ENCODE measurements at regions not wholly inside any gene's neighbourhood (a gene's known extent, or its start where the extent isn't known, plus 50 kb on each side); places are given as distances from the start of the nearest gene placed in this dataset.

DNA sequence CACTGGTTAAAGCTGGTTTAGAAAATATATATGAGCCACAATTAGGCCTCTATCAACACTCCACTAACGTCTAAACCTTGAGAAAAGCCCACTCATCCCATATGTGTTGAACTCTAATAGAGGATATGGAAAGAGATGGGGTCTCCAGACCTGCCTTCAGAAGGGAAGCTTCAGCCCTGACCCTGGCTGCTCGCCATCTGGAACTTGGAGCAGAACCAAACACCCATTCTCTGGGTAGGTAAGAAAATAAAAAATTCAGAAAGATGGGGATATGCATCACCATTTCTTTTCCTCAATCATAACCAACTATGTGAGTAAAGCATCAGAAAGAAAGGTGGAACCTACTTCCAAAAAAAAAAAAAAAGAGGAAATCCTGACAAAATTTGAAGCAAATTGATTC is 666.2 kb downstream of the PTPRC start:
- no peak for TF ChIP-seq CTCF (IDR thresholded peaks at IDR 0.05; ENCODE audit: low read length, missing control alignments)
- no peak for DNase-seq (ENCODE audit: low read depth)
- no peak overlapping the region for H3K4me3 ChIP-seq (replicated peaks; ENCODE audit: low read depth, low read length)

DNA sequence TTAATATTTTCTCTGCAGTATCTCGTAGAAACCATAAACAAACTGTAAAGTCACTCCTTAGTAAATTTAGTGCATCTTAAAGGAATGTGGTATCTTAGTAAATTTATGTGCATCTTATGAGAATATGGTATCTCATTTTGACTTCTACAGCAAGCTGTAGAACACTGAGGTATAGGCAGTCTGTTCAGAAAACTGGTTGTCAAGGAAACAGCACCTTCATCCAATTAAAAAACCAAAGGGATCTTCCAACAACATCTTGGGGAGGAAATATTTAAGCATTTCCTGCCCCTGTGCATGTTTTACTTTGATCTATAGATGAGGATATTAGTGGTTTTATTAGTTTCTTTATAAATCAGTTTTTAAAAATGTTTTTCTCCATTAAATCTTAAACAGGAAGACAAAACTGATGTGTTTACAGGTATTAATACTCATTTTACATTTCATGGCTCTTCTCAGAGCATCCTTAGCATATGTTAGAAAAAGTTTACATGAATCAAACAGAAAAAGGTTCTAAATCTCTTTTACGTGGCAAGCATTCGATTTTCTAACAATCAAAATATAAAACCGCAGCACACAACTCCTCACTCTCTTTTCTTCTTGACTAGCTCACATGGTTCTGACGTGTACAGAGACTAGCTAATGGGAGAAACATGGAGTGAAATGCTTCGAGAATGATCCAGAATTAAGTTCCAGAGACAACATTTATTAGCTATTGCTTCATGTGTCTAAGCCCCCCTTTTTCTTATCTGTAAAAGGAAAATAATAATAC is 668.8 kb downstream of the PTPRC start:
- no peak for DNase-seq (ENCODE audit: low read depth)
- no peak overlapping the region for H3K4me3 ChIP-seq (replicated peaks; ENCODE audit: low read depth, low read length)
- no peak for TF ChIP-seq CTCF (IDR thresholded peaks at IDR 0.05; ENCODE audit: low read length, missing control alignments)

DNA sequence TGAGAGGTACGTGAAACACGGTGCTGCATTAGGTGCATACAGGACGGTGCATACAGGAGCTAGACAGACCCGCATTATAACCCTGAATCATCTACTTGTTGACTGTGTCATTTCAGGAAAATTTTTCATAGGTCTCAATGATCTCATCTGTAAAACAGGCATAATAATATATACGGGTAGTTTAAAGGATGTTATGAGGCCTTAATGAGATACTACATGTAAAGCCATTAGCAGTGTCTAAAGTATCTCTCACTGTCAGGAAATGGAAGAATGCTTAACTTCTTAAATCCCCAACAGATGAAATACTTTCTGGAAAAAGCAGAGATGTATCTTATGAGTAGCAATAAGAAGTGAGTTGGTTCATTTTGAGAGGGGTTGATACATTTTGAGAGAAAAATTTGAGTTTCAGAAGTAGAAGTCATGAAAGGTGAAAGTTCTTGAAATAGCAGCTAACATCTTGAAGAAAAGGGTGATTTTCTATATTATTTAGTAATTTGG is 669.6 kb downstream of the PTPRC start:
- no peak for TF ChIP-seq CTCF (IDR thresholded peaks at IDR 0.05; ENCODE audit: low read length, missing control alignments)
- H3K4me3 ChIP-seq (replicated peaks; ENCODE audit: low read depth, low read length), result no peak overlapping the region

DNA sequence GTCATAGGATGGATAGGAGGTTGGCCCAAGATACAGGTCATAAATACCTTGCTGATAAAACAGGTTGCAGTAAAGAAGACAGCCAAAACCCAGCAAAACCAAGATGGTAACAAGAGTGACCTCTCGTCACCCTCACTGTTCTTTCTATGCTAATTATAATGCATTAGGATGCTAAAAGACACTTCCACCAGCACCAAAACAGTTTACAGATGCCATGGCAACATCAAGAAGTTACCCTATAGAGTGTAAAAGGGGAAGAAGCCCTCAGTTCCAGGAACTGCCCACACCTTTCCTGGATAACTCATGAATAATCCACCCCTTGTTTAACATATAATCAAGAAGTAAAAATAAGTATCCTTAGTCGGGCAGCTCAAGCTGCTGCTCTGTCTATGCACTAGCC is 671.9 kb downstream of the PTPRC start:
- no peak for DNase-seq (ENCODE audit: low read depth)
- no peak for TF ChIP-seq CTCF (IDR thresholded peaks at IDR 0.05; ENCODE audit: low read length, missing control alignments)
- no peak overlapping the region for H3K4me3 ChIP-seq (replicated peaks; ENCODE audit: low read depth, low read length)

More for the DNA sequence above, 669.6 kb downstream of the PTPRC start:
- DNase-seq (ENCODE audit: low read depth), result no peak

- TF ChIP-seq CTCF (IDR thresholded peaks at IDR 0.05; ENCODE audit: low read length, missing control alignments), result no peak
- no peak overlapping the region for H3K4me3 ChIP-seq (replicated peaks; ENCODE audit: low read depth, low read length)
- DNase-seq (ENCODE audit: low read depth), result no peak
Measured at GRCh38 chr1:199311478-199312262, 672.8 kb downstream of the PTPRC start.

- TF ChIP-seq CTCF (IDR thresholded peaks at IDR 0.05; ENCODE audit: low read length, missing control alignments), result no peak
- no peak for DNase-seq (ENCODE audit: low read depth)
Measured at GRCh38 chr1:199312626-199313025, 673.8 kb downstream of the PTPRC start.

More at GRCh38 chr1:199312626-199313025, 673.8 kb downstream of the PTPRC start:
- no peak overlapping the region for H3K4me3 ChIP-seq (replicated peaks; ENCODE audit: low read depth, low read length)
